ENCODE measurements at regions not wholly inside any gene's neighbourhood (a gene's known extent, or its start where the extent isn't known, plus 50 kb on each side); places are given as distances from the start of the nearest gene placed in this dataset.

GRCh38 chr10:94198324-94198723 is 164.4 kb downstream of the NOC3L start:
- WGBS (ENCODE audit: insufficient coverage): 100% methylated on average over 1 of the region's 2 CpGs
- H3K36me3 ChIP-seq (replicated peaks in 1 of 2; ENCODE audit: control extremely low read depth in 1 of 2, control insufficient read depth in 1 of 2, extremely low read depth in 1 of 2, insufficient read depth in 2 of 2, low read length in 1 of 2): no peaks in the 10 kb centered on the region

DNA sequence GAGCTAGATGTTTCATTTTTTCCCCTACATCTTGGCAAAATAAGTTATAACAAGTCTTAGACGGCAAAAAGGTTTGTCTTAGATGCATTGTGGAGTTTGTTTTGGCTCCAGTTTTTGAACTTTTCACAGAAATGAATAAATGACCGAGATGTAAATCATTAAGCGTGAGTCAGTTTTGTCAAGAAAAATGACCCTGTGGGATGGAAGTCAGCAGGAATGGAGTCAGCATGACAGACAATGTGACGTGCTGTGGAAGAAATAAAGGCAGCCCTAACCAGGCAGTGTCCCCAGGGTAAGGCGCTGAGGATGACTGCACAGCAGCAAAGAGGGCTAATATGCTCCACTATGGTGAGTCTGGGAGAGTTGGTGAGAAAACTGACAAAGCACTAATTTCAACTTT is 163.2 kb downstream of the NOC3L start:
- DNase-seq (no peak), ATAC-seq (ENCODE audit: low read depth) (no peak)
- Mint-ChIP-seq H3K27me3 (peaks cover 13% of the 10 kb centered on the region), H3K4me1 (no peaks in the 10 kb centered on the region), H3K9me3 (ENCODE audit: insufficient read depth) (no peaks in the 10 kb centered on the region), H3K27ac (no peak overlapping the region), H3K4me3 (no peak overlapping the region)
- POLR2A ChIA-PET: no interaction called here
- Histone ChIP-seq H4K20me1 (ENCODE audit: control insufficient read depth, insufficient read depth, low read length, poor library complexity, severe bottlenecking) (no peaks in the 10 kb centered on the region), H3K4me1 (ENCODE audit: control insufficient read depth in 2 of 2, insufficient read depth in 2 of 2, low read length in 2 of 2) (no peaks in the 10 kb centered on the region), H2AFZ (ENCODE audit: insufficient read depth, low read depth, low read length, poor library complexity, severe bottlenecking) (no peak overlapping the region), H3K4me3 (ENCODE audit: control extremely low read depth in 1 of 5, extremely low read depth in 1 of 5, insufficient read depth in 1 of 5, low read depth in 2 of 5, low read length in 4 of 5) (no peak overlapping the region), H3K36me3 (replicated peaks in 1 of 2; ENCODE audit: control extremely low read depth in 1 of 2, control insufficient read depth in 1 of 2, extremely low read depth in 1 of 2, insufficient read depth in 2 of 2, low read length in 1 of 2) (no peaks in the 10 kb centered on the region), H3K9me3 (ENCODE audit: control extremely low read depth in 1 of 3, control insufficient read depth in 2 of 3, insufficient read depth in 1 of 3, low read length in 2 of 3) (peaks cover 0 to 1% (median 0%) of the 10 kb centered on the region in 3 donors), H3K79me2 (ENCODE audit: control insufficient read depth, insufficient read depth, low read length) (no peaks in the 10 kb centered on the region), H3K27me3 (replicated peaks in 1 of 4; ENCODE audit: control extremely low read depth in 1 of 4, control insufficient read depth in 3 of 4, insufficient read depth in 4 of 4, low read length in 3 of 4) (no peaks in the 10 kb centered on the region), H3K4me2 (replicated peaks; ENCODE audit: low read depth, low read length, poor library complexity, severe bottlenecking) (no peak overlapping the region), H3K27ac (ENCODE audit: low read length in 2 of 2) (no peak overlapping the region), H3K9ac (ENCODE audit: low read length) (no peak overlapping the region)
- intact Hi-C loops (cut with micrococcal nuclease): no loop called here
- CTCF ChIA-PET: no interaction called here
- TF ChIP-seq CTCF (IDR thresholded peaks at IDR 0.05) (no peak), EZH2 (IDR thresholded peaks at IDR 0.05; ENCODE audit: borderline replicate concordance, insufficient read depth, low read depth, low read length, poor library complexity, severe bottlenecking) (no peak)
- 67% methylated on average over 3 of the region's 5 CpGs for WGBS (ENCODE audit: insufficient coverage)

More at GRCh38 chr10:94198324-94198723, 164.4 kb downstream of the NOC3L start:
- POLR2A ChIA-PET: no interaction called here
- no peak for ATAC-seq (ENCODE audit: low read depth)
- Histone ChIP-seq H3K9me3 (ENCODE audit: control extremely low read depth in 1 of 3, control insufficient read depth in 2 of 3, insufficient read depth in 1 of 3, low read length in 2 of 3) (peaks cover 0 to 1% (median 0%) of the 10 kb centered on the region in 3 donors), H3K4me2 (replicated peaks; ENCODE audit: low read depth, low read length, poor library complexity, severe bottlenecking) (no peak overlapping the region), H3K27me3 (replicated peaks in 1 of 4; ENCODE audit: control extremely low read depth in 1 of 4, control insufficient read depth in 3 of 4, insufficient read depth in 4 of 4, low read length in 3 of 4) (no peaks in the 10 kb centered on the region), H3K4me3 (ENCODE audit: control extremely low read depth in 1 of 5, extremely low read depth in 1 of 5, insufficient read depth in 1 of 5, low read depth in 2 of 5, low read length in 4 of 5) (no peak overlapping the region), H3K4me1 (ENCODE audit: control insufficient read depth in 2 of 2, insufficient read depth in 2 of 2, low read length in 2 of 2) (no peaks in the 10 kb centered on the region), H3K27ac (ENCODE audit: low read length in 2 of 2) (no peak overlapping the region), H4K20me1 (ENCODE audit: control insufficient read depth, insufficient read depth, low read length, poor library complexity, severe bottlenecking) (no peaks in the 10 kb centered on the region), H2AFZ (ENCODE audit: insufficient read depth, low read depth, low read length, poor library complexity, severe bottlenecking) (no peak overlapping the region), H3K79me2 (ENCODE audit: control insufficient read depth, insufficient read depth, low read length) (no peaks in the 10 kb centered on the region), H3K9ac (ENCODE audit: low read length) (no peak overlapping the region)
- Mint-ChIP-seq H3K9me3 (ENCODE audit: insufficient read depth) (no peaks in the 10 kb centered on the region), H3K27ac (no peak overlapping the region), H3K27me3 (peaks cover 18% of the 10 kb centered on the region), H3K4me1 (no peaks in the 10 kb centered on the region), H3K4me3 (no peak overlapping the region)
- TF ChIP-seq CTCF (IDR thresholded peaks at IDR 0.05) (no peak), EZH2 (IDR thresholded peaks at IDR 0.05; ENCODE audit: borderline replicate concordance, insufficient read depth, low read depth, low read length, poor library complexity, severe bottlenecking) (no peak)
- CTCF ChIA-PET: no interaction called here
- no peak for DNase-seq
- intact Hi-C loops (cut with micrococcal nuclease): no loop called here
